Heart right ventricle (tissue), 16 donors: ENCODE measurements at regions not wholly inside any gene's neighbourhood (a gene's known extent, or its start where the extent isn't known, plus 50 kb on each side); places are given as distances from the start of the nearest gene placed in this dataset.

Experiments
- ATAC-seq, 8 donors: fragments of 200-7000 bp; cut with Tn5 transposase; one replicate each; pipeline ENCODE4 v1.9.1; 2020; ENCODE audit warnings: mild to moderate bottlenecking in 8 of 8, moderate library complexity in 8 of 8, moderate number of reproducible peaks in 1 of 8
- DNase-seq, 2 donors: peaks; one replicate each; pipeline ENCODE4 v3.0.0-alpha.2; 2020
- H3K27ac ChIP-seq, 10 donors: fragments of 200-600 bp; sonication (generic) in 2 of 10; one replicate each; pipeline versions ENCODE4 v1.5.0 to v1.8.0; 2020 to 2022; ENCODE audit warnings: mild to moderate bottlenecking in 3 of 10
- H3K27me3 ChIP-seq, 7 donors: fragments of 200-600 bp; one replicate each; pipeline ENCODE4 v1.8.0; 2021 to 2022; ENCODE audit warnings: mild to moderate bottlenecking in 2 of 7
- H3K36me3 ChIP-seq, 9 donors: fragments of 200-600 bp; sonication (generic) in 1 of 9; one replicate each; pipeline versions ENCODE4 v1.5.0 to v1.8.0; 2020 to 2022; ENCODE audit warnings: mild to moderate bottlenecking in 2 of 9
- H3K4me1 ChIP-seq, 9 donors: fragments of 200-600 bp; sonication (generic) in 1 of 9; one replicate each; pipeline versions ENCODE4 v1.5.0 to v1.8.0; 2020 to 2022; ENCODE audit warnings: mild to moderate bottlenecking in 4 of 9
- H3K4me3 ChIP-seq, 10 donors: fragments of 200-600 bp; sonication (generic) in 2 of 10; one replicate each; pipeline versions ENCODE4 v1.5.0 to v1.8.0; 2020 to 2022; ENCODE audit warnings: mild to moderate bottlenecking in 7 of 10, moderate library complexity in 2 of 10
- H3K9me3 ChIP-seq, 11 donors: fragments of 200-600 bp in 10 of 11; sonication (generic) in 2 of 11; one replicate each; pipeline versions ENCODE4 v1.5.0 to v1.8.0; 2013 to 2022; ENCODE audit warnings: mild to moderate bottlenecking in 2 of 11, control low read depth in 1 of 11, moderate library complexity in 1 of 11
- CTCF ChIP-seq, 9 donors: fragments of 200-600 bp; sonication (generic) in 2 of 9; IDR thresholded peaks; one replicate each; pipeline versions ENCODE4 v1.5.0 to v1.8.0; 2021 to 2022; ENCODE audit warnings: antibody characterized with exemption in 9 of 9, mild to moderate bottlenecking in 5 of 9, moderate library complexity in 1 of 9
- WGBS, 2 donors: extraction: QIAGEN DNeasy Blood & Tissue Kit; methylation state at CpG; one replicate each; pipeline ENCODE4 v1.1.7; 2013; ENCODE audit warnings: inconsistent platforms in 1 of 2; 5-methylcytosine and 5-hydroxymethylcytosine counted together
- intact Hi-C, 10 donors: fragments of 100-400 bp; cut with DNase I; formaldehyde crosslinking; loops; one replicate each; pipeline versions ENCODE4 v1.11.1 to v1.14.2; 2022
- donor health status: Arrhythmogenic right ventricular cardiomyopathy.
- donor health status: ischemic (EF 13 %, LVEDD 7.1; RV severe dilation, severe dysfunction).
- donor health status: healthy with polysubstance abuse.
- donor health status: DM: no; HTN: yes; CAD: no.
- donor health status: DM: no; HTN: no; CAD: no.
- donor health status: ischemic (EF 25% LVEDD 6.9; RV normal size, moderate dysfunction).
- donor health status: ischemic (EF 25% LVEDD 5.7; RV mildly dilated, moderate dysfunction).
- donor health status: healthy.
- donor health status: DM: yes; HTN: yes; CAD: no.
- donor health status: Ischemic cardiomyopathy.
- donor health status: ischemic (EF 35%, LVEDD 5.7; RV mildly dilated, moderate dysfunction).
- donor health status: nonischemic (EF 11% LVEDD 7.7; RV severe dilation, severe dysfunction).
- donor health status: DM: yes; HTN: yes; CAD: no.
- donor health status: PGD.
- donor health status: ischemic (EF 29% LVEDD 5.4; RV normal size, mild dysfunction).
- donor health status: nonischemic (EF 23%, LVEDD 6.1; RV moderate dilation, normal function).

- TF ChIP-seq CTCF (IDR thresholded peaks at IDR 0.05), result no peak
- H3K4me1 ChIP-seq, result no peaks in the 10 kb centered on the region
- no peak overlapping the region for H3K27ac ChIP-seq
- 84 to 87% methylated on average over 5 of the region's 5 CpGs for WGBS, 2 donors
- ATAC-seq (no peak), DNase-seq (no peak)
- intact Hi-C loops, result loop anchor here in 1 of 10 donors (10.0 kb wide), 1 partner anchor 1378 kb away; no protein-coding TSS in a partner anchor
- no peaks in the 10 kb centered on the region for H3K27me3 ChIP-seq
- H3K4me3 ChIP-seq, result no peak overlapping the region
- H3K9me3 ChIP-seq, result no peaks in the 10 kb centered on the region
- no peaks in the 10 kb centered on the region for H3K36me3 ChIP-seq
These were observed 121.5 kb downstream of the MAT2B start for GRCh38 chr5:163626904-163627434.

GRCh38 chr5:163631856-163632255, 126.4 kb downstream of the MAT2B start:
- intact Hi-C loops, result no loop called here
- H3K4me1 ChIP-seq, result no peaks in the 10 kb centered on the region
- H3K27ac ChIP-seq, result no peak overlapping the region
- no peaks in the 10 kb centered on the region for H3K9me3 ChIP-seq
- 55 to 59% methylated on average over 3 of the region's 3 CpGs for WGBS, 2 donors
- ATAC-seq (no peak), DNase-seq (no peak)
- no peaks in the 10 kb centered on the region for H3K27me3 ChIP-seq
- H3K4me3 ChIP-seq, result no peak overlapping the region
- no peaks in the 10 kb centered on the region for H3K36me3 ChIP-seq
- TF ChIP-seq CTCF (IDR thresholded peaks at IDR 0.05), result no peak

- Histone ChIP-seq H3K4me3 (no peak overlapping the region), H3K36me3 (no peaks in the 10 kb centered on the region), H3K4me1 (no peaks in the 10 kb centered on the region), H3K9me3 (no peaks in the 10 kb centered on the region), H3K27me3 (peaks cover 0 to 5% (median 0%) of the 10 kb centered on the region in 7 donors), H3K27ac (no peak overlapping the region)
- 82 to 90% methylated on average over 3 of the region's 3 CpGs for WGBS, 2 donors
- ATAC-seq, result no peak
- DNase-seq, result no peak
- intact Hi-C loops, result no loop called here
- TF ChIP-seq CTCF (IDR thresholded peaks at IDR 0.05), result no peak
These were observed 128.6 kb downstream of the MAT2B start for GRCh38 chr5:163633926-163634460.

DNA sequence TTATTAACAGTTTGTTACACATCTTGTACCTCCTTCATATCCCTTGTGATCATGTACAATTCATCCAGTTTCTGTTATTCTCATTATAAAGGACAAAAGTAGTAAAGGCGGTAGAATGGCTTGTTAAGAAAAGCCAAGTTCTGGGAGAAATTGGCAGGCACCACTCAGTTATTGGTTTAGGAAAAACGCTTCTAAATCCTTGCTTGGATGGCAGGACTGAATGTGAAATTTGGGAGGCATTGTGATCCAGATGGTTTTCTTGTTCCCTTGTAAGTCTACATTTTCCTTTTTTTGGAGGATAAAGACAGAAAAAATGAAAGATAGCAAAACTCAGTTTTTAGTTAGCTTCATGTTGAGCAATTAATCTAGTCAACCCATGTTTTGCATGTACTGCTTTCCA, 130.2 kb downstream of the MAT2B start:
- Histone ChIP-seq H3K27ac (no peak overlapping the region), H3K4me3 (no peak overlapping the region), H3K4me1 (no peaks in the 10 kb centered on the region), H3K9me3 (no peaks in the 10 kb centered on the region), H3K36me3 (no peaks in the 10 kb centered on the region), H3K27me3 (peaks cover 0 to 5% (median 0%) of the 10 kb centered on the region in 7 donors)
- intact Hi-C loops, result no loop called here
- TF ChIP-seq CTCF (IDR thresholded peaks at IDR 0.05), result no peak
- DNase-seq, result no peak
- 74 to 84% methylated on average over 2 of the region's 2 CpGs for WGBS, 2 donors
- ATAC-seq, result no peak
